ENCODE measurements at regions not wholly inside any gene's neighbourhood (a gene's known extent, or its start where the extent isn't known, plus 50 kb on each side); places are given as distances from the start of the nearest gene placed in this dataset.
A peak's percentile ranks its signal among the peaks of the same experiment; 100 is the strongest.

GRCh38 chr3:159664653-159665052 is 324.0 kb upstream of the IL12A start:
- 100% methylated on average over 1 of the region's 1 CpG for WGBS (ENCODE audit: insufficient coverage, low coverage, low lambda C conversion rate, missing lambda C conversion rate)
- intact Hi-C loops (cut with DNase I): no loop called here
- no peak overlapping the region for H3K27ac ChIP-seq
- H3K9me3 ChIP-seq: no peaks in the 10 kb centered on the region
- no peaks in the 10 kb centered on the region for H3K36me3 ChIP-seq
- H3K4me3 ChIP-seq: no peak overlapping the region
- no peaks in the 10 kb centered on the region for H3K27me3 ChIP-seq
- peaks cover 0 to 11% (median 0%) of the 10 kb centered on the region in 4 donors for H3K4me1 ChIP-seq
- no peak for DNase-seq
- TF ChIP-seq CTCF (IDR thresholded peaks at IDR 0.05) (no peak), POLR2A (IDR thresholded peaks at IDR 0.05) (no peak)
- no peak for ATAC-seq

- Histone ChIP-seq H3K36me3 (no peaks in the 10 kb centered on the region), H3K9me3 (no peaks in the 10 kb centered on the region), H3K4me1 (peaks cover 0 to 11% (median 0%) of the 10 kb centered on the region in 4 donors), H3K4me3 (no peak overlapping the region), H3K27ac (no peak overlapping the region), H3K27me3 (no peaks in the 10 kb centered on the region)
- intact Hi-C loops (cut with DNase I): no loop called here
- DNase-seq (no peak), ATAC-seq (no peak)
- 84% methylated on average over 3 of the region's 4 CpGs for WGBS (ENCODE audit: insufficient coverage, low coverage, low lambda C conversion rate, missing lambda C conversion rate)
- TF ChIP-seq POLR2A (IDR thresholded peaks at IDR 0.05) (no peak), CTCF (IDR thresholded peaks at IDR 0.05) (no peak)
Measured at GRCh38 chr3:159667261-159667660, 321.4 kb upstream of the IL12A start.

GRCh38 chr3:159668461-159668860 is 320.2 kb upstream of the IL12A start:
- Histone ChIP-seq H3K36me3 (no peaks in the 10 kb centered on the region), H3K4me3 (no peak overlapping the region), H3K9me3 (no peaks in the 10 kb centered on the region), H3K4me1 (peaks cover 0 to 20% (median 0%) of the 10 kb centered on the region in 4 donors), H3K27ac (peak overlapping the region in 1 of 3 donors; percentile 32), H3K27me3 (no peaks in the 10 kb centered on the region)
- DNase-seq (no peak), ATAC-seq (no peak)
- WGBS (ENCODE audit: insufficient coverage, low coverage, low lambda C conversion rate, missing lambda C conversion rate): 94% methylated on average over 3 of the region's 3 CpGs
- intact Hi-C loops (cut with DNase I): no loop called here
- TF ChIP-seq CTCF (IDR thresholded peaks at IDR 0.05) (no peak), POLR2A (IDR thresholded peaks at IDR 0.05) (no peak)

DNA sequence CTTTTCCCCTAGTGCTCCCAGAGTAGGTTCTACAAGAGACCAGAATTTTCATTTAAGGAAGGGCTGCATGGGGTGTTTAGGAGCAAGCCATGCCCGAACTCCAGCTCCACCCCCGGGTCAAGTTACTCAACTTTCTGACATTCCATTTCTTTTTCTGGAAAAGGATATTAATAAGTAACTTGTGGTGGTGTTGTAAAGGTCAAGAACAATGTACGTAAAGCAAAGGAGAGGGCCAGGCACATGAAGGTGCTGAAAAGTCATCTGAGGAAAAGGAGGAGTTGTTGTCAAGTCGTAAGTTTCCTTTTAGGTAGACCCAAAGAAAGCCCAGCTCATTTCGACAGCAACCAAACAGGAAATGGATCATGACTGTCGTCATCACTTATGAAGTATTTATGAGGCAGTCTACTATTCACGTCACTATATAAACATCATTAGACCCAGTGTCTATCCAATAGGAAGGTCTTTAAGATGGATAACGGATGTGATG is 319.6 kb upstream of the IL12A start:
- intact Hi-C loops (cut with DNase I): no loop called here
- no peak overlapping the region for H3K4me3 ChIP-seq
- no peaks in the 10 kb centered on the region for H3K9me3 ChIP-seq
- no peaks in the 10 kb centered on the region for H3K27me3 ChIP-seq
- DNase-seq (peak in 1 of 3 donors; percentile 21), ATAC-seq (peak; percentile 67 to 84 (median 78))
- peak overlapping the region in 1 of 3 donors; percentile 32 for H3K27ac ChIP-seq
- TF ChIP-seq POLR2A (IDR thresholded peaks at IDR 0.05) (no peak), CTCF (IDR thresholded peaks at IDR 0.05) (no peak)
- H3K4me1 ChIP-seq: peaks cover 0 to 20% (median 0%) of the 10 kb centered on the region in 4 donors
- no peaks in the 10 kb centered on the region for H3K36me3 ChIP-seq
- WGBS (ENCODE audit: insufficient coverage, low coverage, low lambda C conversion rate, missing lambda C conversion rate): 33% methylated on average over 8 of the region's 8 CpGs

DNA sequence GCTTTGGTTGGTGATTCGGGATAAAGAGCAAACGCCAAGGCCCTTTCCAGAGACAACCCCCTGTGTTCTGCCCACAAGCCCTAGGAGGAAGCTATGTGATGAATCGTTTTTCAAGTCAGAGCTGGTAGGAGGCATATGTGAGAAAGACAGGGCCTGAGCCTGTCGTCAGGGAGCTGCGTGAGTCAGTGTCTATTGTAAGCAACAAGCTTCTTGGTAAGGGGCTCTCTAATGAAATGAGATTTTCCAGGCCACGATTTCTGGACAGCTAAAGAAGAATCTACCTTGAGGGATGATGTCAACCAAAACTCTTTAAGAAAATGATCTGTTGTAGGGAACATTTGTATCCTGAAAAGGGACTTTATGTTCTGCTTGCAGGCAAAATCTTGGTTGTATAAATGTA is 318.9 kb upstream of the IL12A start:
- H3K27ac ChIP-seq: no peak overlapping the region
- H3K9me3 ChIP-seq: no peaks in the 10 kb centered on the region
- no peaks in the 10 kb centered on the region for H3K27me3 ChIP-seq
- peaks cover 0 to 20% (median 0%) of the 10 kb centered on the region in 4 donors for H3K4me1 ChIP-seq
- no peaks in the 10 kb centered on the region for H3K36me3 ChIP-seq
- ATAC-seq (no peak), DNase-seq (no peak)
- H3K4me3 ChIP-seq: no peak overlapping the region
- TF ChIP-seq POLR2A (IDR thresholded peaks at IDR 0.05): no peak
- no peak for TF ChIP-seq CTCF (IDR thresholded peaks at IDR 0.05)
- WGBS (ENCODE audit: insufficient coverage, low coverage, low lambda C conversion rate, missing lambda C conversion rate): 73% methylated on average over 6 of the region's 6 CpGs
- intact Hi-C loops (cut with DNase I): no loop called here
